Daoy (cell line): ENCODE measurements at regions not wholly inside any gene's neighbourhood (a gene's known extent, or its start where the extent isn't known, plus 50 kb on each side); places are given as distances from the start of the nearest gene placed in this dataset.
A peak's percentile ranks its signal among the peaks of the same experiment; 100 is the strongest.
"Not testable (repeated sequence)": the region's sequence is repeated elsewhere in the genome, so short reads cannot be mapped to it uniquely, and the experiment has no call there.

ENCODE experiments used
- DNase-seq: peaks from one replicate; pipeline ENCODE4 v3.0.0-alpha.2; 2015; ENCODE audit warnings: low read depth

GRCh38 chr6:144681334-144681733 lies 396.2 kb downstream of the UTRN start:
- DNase-seq = no peak

GRCh38 chr6:144683216-144684070 lies 398.3 kb downstream of the UTRN start:
- no peak for DNase-seq

GRCh38 chr6:144688713-144689112 lies 403.6 kb downstream of the UTRN start:
- DNase-seq = no peak

GRCh38 chr6:144689503-144690040 lies 404.4 kb downstream of the UTRN start:
- no peak for DNase-seq

- no peak for DNase-seq
Observed at GRCh38 chr6:144690133-144690532, 405.0 kb downstream of the UTRN start.

- DNase-seq = no peak
Observed at GRCh38 chr6:144690666-144691065, 405.5 kb downstream of the UTRN start.

GRCh38 chr6:144692050-144692449 lies 406.9 kb downstream of the UTRN start:
- DNase-seq = not testable (repeated sequence)

- no peak for DNase-seq
Observed at GRCh38 chr6:144695858-144696533, 410.9 kb downstream of the UTRN start.

GRCh38 chr6:144696610-144697368 lies 411.7 kb downstream of the UTRN start:
- no peak for DNase-seq

- DNase-seq = no peak
Observed at GRCh38 chr6:144697369-144697760, 412.2 kb downstream of the UTRN start.

- DNase-seq = no peak
Observed at GRCh38 chr6:144697801-144698200, 412.7 kb downstream of the UTRN start.

GRCh38 chr6:144702781-144703180 lies 417.6 kb downstream of the UTRN start:
- DNase-seq = no peak

GRCh38 chr6:144710207-144710606 lies 425.1 kb downstream of the UTRN start:
- peak; percentile 82 for DNase-seq

GRCh38 chr6:144711661-144712060 lies 426.5 kb downstream of the UTRN start:
- no peak for DNase-seq

GRCh38 chr6:144712541-144712940 lies 427.4 kb downstream of the UTRN start:
- DNase-seq = no peak

GRCh38 chr6:144714021-144714712 lies 429.0 kb downstream of the UTRN start:
- no peak for DNase-seq

- DNase-seq = peak; percentile 30
Observed at GRCh38 chr6:144715344-144715743, 430.2 kb downstream of the UTRN start.

- DNase-seq = peak; percentile 39
Observed at GRCh38 chr6:144718431-144718830, 433.3 kb downstream of the UTRN start.

GRCh38 chr6:144721232-144721631 lies 436.1 kb downstream of the UTRN start:
- DNase-seq = no peak

- peak; percentile 29 for DNase-seq
Observed at GRCh38 chr6:144722154-144722737, 437.1 kb downstream of the UTRN start.

- no peak for DNase-seq
Observed at GRCh38 chr6:144722925-144723324, 437.8 kb downstream of the UTRN start.
